ENCODE measurements at regions not wholly inside any gene's neighbourhood (a gene's known extent, or its start where the extent isn't known, plus 50 kb on each side); places are given as distances from the start of the nearest gene placed in this dataset.

DNA sequence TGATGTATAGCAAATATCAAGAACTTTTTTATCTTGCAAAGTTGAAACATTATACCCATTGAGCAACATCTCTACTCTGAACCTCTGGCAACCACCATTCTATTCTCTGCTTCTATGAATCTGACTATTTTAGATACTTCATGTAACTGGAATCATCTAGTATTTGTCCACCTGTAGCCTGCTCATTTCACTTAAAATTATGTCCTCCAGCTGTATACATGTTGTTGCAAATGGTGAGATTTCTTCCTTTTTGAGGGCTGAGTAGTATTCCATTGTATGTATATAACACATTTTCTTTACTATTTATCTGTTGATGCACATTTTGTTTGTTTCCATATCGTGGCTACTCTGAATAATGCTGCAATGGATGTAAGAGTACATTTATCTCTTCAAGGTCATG, 476.3 kb upstream of the LRRC4C start:
- TF ChIP-seq EZH2phosphoT487 (IDR thresholded peaks at IDR 0.05; ENCODE audit: low read length) (no peak), CTCF (IDR thresholded peaks at IDR 0.05; ENCODE audit: low read length) (no peak), EZH2 (optimal IDR thresholded peaks at IDR 0.05; ENCODE audit: low read depth, low read length) (no peak)
- H3K9me3 ChIP-seq (replicated peaks; ENCODE audit: insufficient read depth, low read length) = no peaks in the 10 kb centered on the region
- no peaks in the 10 kb centered on the region for H3K79me2 ChIP-seq (ENCODE audit: low read length)
- no peak overlapping the region for H3K4me2 ChIP-seq (ENCODE audit: low read depth, low read length)
- no peaks in the 10 kb centered on the region for H3K4me1 ChIP-seq (ENCODE audit: low read length)
- no peaks in the 10 kb centered on the region for H3F3A ChIP-seq (ENCODE audit: insufficient read depth, low read length)
- no peak overlapping the region for H2AFZ ChIP-seq (ENCODE audit: low read length)
- H3K4me3 ChIP-seq (ENCODE audit: low read length) = no peak overlapping the region
- DNase-seq = no peak
- H3K9me2 ChIP-seq (replicated peaks; ENCODE audit: insufficient read depth, low read length) = no peaks in the 10 kb centered on the region
- H4K20me1 ChIP-seq (ENCODE audit: insufficient read depth, low read length) = no peaks in the 10 kb centered on the region
- H3K27ac ChIP-seq (ENCODE audit: low read length) = no peak overlapping the region
- H3K9ac ChIP-seq (ENCODE audit: low read length) = no peak overlapping the region
- H3K27me3 ChIP-seq (replicated peaks; ENCODE audit: insufficient read depth, low read length) = no peaks in the 10 kb centered on the region
- H3K36me3 ChIP-seq (replicated peaks; ENCODE audit: insufficient read depth, low read length) = no peaks in the 10 kb centered on the region

DNA sequence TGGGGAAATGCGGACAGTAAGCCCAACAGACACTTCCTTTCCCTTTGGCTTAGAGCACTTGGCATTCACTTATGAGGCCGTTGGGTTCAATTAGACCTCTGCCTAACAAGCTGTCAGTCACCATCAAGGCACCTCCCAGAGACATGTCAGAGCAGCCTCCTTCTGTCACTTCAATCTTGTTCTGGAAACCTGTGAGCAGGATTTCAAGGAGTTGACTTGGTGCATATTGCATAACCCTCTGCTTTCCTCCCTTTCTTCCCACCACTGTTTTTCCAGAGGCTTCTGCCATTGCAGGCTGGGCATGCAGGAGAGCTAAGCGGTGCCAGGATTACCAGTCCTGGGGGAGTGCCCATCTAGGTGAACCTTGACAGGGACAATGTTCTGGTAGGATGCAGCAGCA, 484.2 kb upstream of the LRRC4C start:
- no peak for TF ChIP-seq EZH2phosphoT487 (IDR thresholded peaks at IDR 0.05; ENCODE audit: low read length)
- TF ChIP-seq EZH2 (optimal IDR thresholded peaks at IDR 0.05; ENCODE audit: low read depth, low read length) = no peak
- TF ChIP-seq CTCF (IDR thresholded peaks at IDR 0.05; ENCODE audit: low read length) = no peak
- Histone ChIP-seq H3K9ac (ENCODE audit: low read length) (no peak overlapping the region), H3K9me3 (replicated peaks; ENCODE audit: insufficient read depth, low read length) (no peaks in the 10 kb centered on the region), H3K4me2 (ENCODE audit: low read depth, low read length) (peak overlapping the region; percentile 12; the same call in 1 of the 2 replicates), H3K9me2 (replicated peaks; ENCODE audit: insufficient read depth, low read length) (no peaks in the 10 kb centered on the region), H4K20me1 (ENCODE audit: insufficient read depth, low read length) (no peaks in the 10 kb centered on the region), H3K36me3 (replicated peaks; ENCODE audit: insufficient read depth, low read length) (no peaks in the 10 kb centered on the region), H3F3A (ENCODE audit: insufficient read depth, low read length) (peaks cover 7% of the 10 kb centered on the region; the same call in 1 of the 2 replicates), H3K27me3 (replicated peaks; ENCODE audit: insufficient read depth, low read length) (no peaks in the 10 kb centered on the region), H3K4me3 (ENCODE audit: low read length) (no peak overlapping the region), H3K79me2 (ENCODE audit: low read length) (no peaks in the 10 kb centered on the region), H3K27ac (ENCODE audit: low read length) (no peak overlapping the region), H2AFZ (ENCODE audit: low read length) (no peak overlapping the region), H3K4me1 (ENCODE audit: low read length) (peaks cover 38% of the 10 kb centered on the region)
- DNase-seq = no peak

GRCh38 chr11:41947392-41947791, 487.9 kb upstream of the LRRC4C start:
- H3K9me2 ChIP-seq (replicated peaks; ENCODE audit: insufficient read depth, low read length) = no peaks in the 10 kb centered on the region
- H3K4me2 ChIP-seq (ENCODE audit: low read depth, low read length) = no peak overlapping the region
- no peaks in the 10 kb centered on the region for H4K20me1 ChIP-seq (ENCODE audit: insufficient read depth, low read length)
- H3K9me3 ChIP-seq (replicated peaks; ENCODE audit: insufficient read depth, low read length) = no peaks in the 10 kb centered on the region
- H3F3A ChIP-seq (ENCODE audit: insufficient read depth, low read length) = peaks cover 8% of the 10 kb centered on the region; the same call in 1 of the 2 replicates
- H3K4me1 ChIP-seq (ENCODE audit: low read length) = peaks cover 58% of the 10 kb centered on the region
- no peak overlapping the region for H3K9ac ChIP-seq (ENCODE audit: low read length)
- no peak overlapping the region for H3K27ac ChIP-seq (ENCODE audit: low read length)
- no peak overlapping the region for H3K4me3 ChIP-seq (ENCODE audit: low read length)
- H3K36me3 ChIP-seq (replicated peaks; ENCODE audit: insufficient read depth, low read length) = no peaks in the 10 kb centered on the region
- TF ChIP-seq CTCF (IDR thresholded peaks at IDR 0.05; ENCODE audit: low read length) (no peak), EZH2 (optimal IDR thresholded peaks at IDR 0.05; ENCODE audit: low read depth, low read length) (no peak)
- H3K27me3 ChIP-seq (replicated peaks; ENCODE audit: insufficient read depth, low read length) = no peaks in the 10 kb centered on the region
- no peak for DNase-seq
- no peaks in the 10 kb centered on the region for H3K79me2 ChIP-seq (ENCODE audit: low read length)
- no peak overlapping the region for H2AFZ ChIP-seq (ENCODE audit: low read length)

All from MM.1S (cell line).